Stimulated activated CD8-positive, alpha-beta memory T cell treated with anti-CD3 and anti-CD28 coated beads, Interleukin-15, amount 100 ng/mL, for 4 hours (primary cell): ENCODE measurements at regions not wholly inside any gene's neighbourhood (a gene's known extent, or its start where the extent isn't known, plus 50 kb on each side); places are given as distances from the start of the nearest gene placed in this dataset.
"Not testable (repeated sequence)": the region's sequence is repeated elsewhere in the genome, so short reads cannot be mapped to it uniquely, and the experiment has no call there.

Experiments used
- DNase-seq, 2 donors: peaks; one replicate each; pipeline ENCODE4 v3.0.0-alpha.2; 2020; ENCODE audit warnings: low read depth in 2 of 2

- no peak for DNase-seq
These were observed 87.1 kb upstream of the ZNF281 start for GRCh38 chr1:200496937-200497336.

DNA sequence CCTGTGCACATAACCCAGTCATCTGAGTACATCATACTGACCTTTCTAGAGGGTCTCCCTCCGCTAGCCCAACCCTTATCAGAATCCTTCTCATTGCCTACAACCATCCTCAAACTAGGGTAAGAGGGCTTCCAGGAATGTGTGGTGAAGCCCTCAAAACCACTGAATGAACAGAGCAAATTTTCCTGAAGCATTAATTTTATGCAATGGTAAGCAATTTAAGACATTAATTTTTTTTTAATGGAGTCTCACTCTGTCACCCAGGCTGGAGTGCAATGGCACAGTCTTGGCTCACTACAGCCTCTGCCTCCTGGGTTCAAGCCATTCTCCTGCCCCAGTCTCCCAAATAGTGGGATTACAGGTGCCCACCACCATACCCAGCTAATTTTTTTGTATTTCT is 86.1 kb upstream of the ZNF281 start:
- DNase-seq, result no peak

- DNase-seq, result no peak
These were observed 83.5 kb upstream of the ZNF281 start for GRCh38 chr1:200493344-200493743.

- no peak for DNase-seq
These were observed 81.3 kb upstream of the ZNF281 start for GRCh38 chr1:200491103-200491502.

- no peak for DNase-seq
These were observed 80.3 kb upstream of the ZNF281 start for GRCh38 chr1:200490183-200490582.

- DNase-seq, result peak in 1 of 2 donors; percentile 6
These were observed 78.7 kb upstream of the ZNF281 start for GRCh38 chr1:200488375-200489165.

DNA sequence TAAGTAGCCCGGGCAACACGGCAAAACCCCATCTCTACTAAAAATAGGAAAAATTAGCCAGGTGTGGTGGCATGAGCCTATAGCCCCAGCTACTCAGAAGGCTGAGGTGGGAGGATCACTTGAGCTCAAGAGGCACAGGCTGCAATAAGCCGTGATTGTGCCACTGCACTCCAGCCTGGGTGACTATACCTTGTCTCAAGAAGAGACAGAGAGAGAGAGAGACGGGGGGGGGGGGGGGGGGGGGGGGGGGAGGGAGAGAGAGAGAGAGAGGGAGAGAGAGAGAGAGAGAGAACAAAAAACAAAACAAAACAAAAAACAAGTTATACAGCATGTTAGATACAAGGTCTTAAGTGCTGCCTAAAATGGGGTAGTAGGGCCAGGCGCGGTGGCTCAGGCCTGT is 77.8 kb upstream of the ZNF281 start:
- no peak for DNase-seq

DNA sequence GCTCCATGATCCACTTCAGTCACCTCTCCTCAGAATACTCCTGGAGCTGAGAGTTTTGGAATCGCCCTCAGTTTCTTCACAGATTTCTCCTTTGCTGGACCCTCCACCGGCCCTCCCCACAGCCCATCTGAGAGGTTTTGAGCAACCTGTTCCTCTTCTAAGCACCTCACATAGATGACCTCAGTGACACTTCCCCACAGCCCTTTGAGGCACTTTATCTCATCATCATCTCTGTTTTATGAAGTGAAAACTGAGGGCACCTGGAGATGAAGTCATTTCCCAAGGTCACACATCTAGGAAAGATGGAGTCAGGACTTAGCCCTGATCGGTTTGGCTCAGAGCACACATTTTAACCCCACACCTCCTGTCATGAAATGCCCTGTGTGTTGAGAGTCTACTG is 76.8 kb upstream of the ZNF281 start:
- DNase-seq, result no peak

DNA sequence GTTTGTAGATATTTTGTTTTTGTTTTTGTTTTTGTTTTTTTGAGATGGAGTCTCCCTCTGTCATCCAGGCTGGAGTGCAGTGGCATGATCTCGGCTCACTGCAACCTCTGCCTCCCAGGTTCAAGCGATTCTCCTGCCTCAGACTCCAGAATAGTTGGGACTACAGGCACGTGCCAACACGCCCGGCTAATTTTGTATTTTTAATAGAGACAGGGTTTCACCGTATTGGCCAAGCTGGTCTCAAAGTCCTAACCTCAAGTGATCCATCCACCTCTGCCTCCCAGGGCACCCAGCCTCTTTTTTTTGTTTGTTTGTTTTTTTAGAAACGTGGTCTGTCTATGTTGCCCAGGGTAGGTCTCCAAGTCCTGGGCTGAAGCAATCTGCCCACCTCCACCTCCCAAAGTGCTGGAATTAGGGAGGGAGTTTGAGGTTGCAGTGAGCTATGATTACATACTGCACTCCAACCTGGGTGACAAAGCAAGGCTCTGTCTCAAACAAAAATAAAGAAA is 74.7 kb upstream of the ZNF281 start:
- not testable (repeated sequence) for DNase-seq

DNA sequence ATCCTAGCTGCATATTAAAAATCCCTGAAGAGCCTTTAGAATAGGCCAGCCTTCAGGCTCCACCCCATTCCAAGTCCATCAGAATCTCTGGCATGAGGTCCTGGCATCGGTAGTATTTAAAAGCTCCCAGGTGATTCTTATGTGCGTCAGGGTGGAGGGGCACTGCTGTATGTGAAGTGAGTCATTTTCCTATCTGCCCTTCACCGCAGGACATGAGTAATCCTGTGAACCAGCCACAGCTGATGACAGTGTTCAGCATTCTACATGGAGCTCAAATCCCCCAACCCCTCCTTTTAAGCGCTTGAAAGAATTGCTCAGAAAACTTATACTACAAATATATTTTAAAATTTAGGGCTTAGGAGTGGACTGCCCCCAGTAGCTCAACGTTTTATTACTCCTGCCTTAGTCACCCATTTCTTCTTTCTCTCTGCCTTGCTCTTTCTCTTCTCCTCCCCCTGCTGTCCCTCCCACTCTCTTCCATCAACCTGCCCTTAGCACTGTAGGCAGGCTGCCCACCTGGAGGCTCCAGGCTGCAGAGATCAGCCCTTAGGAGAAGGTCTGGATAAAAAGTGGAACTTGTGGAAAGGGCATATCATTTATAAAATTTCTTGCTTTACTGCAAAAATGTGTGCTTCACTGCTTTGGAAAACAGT is 73.8 kb upstream of the ZNF281 start:
- peak; percentile 10 to 16 for DNase-seq

DNA sequence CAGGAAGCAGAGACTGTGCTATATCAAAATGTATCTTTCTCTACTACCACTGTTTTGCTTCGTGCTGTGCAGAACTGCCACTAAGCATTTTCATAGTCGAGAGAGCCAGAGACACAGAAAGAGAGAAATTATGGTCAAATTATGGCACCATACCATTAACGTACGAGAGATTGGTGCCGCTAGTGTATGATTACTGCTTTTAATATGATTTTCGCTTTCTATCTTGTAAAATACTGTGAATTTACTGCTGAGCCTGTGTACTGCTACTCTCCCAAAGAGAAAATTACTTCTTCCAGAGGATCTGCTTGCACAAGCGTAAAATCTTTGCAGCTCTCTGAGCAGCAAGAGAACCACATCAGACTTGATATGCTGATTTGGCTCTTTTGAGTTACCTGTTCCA is 71.1 kb upstream of the ZNF281 start:
- DNase-seq, result no peak

DNA sequence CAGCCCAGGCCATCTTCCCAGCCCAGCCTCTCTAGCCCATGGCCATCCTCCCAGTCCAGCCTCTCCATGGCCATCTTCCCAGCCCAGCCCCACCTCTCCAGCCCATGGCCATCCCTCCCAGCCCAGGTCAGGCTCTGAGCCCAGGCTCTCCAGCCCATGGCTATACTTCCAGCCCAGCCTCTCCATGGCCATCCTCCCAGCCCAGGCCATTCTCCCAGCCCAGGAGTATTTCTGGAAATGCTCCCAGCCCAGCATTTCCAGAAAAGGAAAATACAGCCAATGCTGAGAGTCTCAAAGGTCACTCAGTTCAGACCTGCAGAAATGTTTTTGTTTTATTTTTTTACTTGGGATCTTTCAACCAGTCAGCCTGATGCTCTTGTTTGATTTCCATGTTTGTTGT is 70.0 kb upstream of the ZNF281 start:
- no peak for DNase-seq

DNA sequence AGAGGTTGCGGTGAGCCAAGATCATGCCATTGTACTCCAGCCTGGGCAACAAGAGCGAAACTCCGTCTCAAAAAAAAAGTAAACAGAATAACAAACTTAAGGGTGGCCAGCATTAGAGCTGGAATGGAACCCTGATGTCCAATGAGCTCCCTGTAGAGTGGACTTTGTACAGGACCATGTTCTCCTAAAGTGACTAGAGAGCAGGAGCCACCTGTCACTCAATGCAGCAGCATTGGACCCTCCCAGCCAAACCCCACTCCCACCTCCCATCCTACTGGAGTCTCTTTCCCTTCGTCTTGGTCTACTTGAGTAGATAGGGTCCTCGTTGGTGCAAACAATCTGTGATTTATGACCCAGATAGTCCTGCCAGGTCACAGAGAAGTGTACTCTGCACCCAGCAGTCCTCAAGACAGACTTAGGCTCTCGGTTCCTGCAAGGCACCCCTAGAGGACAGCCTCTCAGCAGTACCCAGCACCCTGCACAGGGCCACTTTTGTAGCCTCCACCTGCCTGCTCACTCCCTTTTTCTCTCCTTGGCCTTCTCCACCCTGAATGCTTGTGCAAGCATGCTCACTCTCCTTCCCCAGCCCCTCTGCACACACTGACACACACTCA is 69.2 kb upstream of the ZNF281 start:
- no peak for DNase-seq

- no peak for DNase-seq
These were observed 68.4 kb upstream of the ZNF281 start for GRCh38 chr1:200478239-200478623.

DNA sequence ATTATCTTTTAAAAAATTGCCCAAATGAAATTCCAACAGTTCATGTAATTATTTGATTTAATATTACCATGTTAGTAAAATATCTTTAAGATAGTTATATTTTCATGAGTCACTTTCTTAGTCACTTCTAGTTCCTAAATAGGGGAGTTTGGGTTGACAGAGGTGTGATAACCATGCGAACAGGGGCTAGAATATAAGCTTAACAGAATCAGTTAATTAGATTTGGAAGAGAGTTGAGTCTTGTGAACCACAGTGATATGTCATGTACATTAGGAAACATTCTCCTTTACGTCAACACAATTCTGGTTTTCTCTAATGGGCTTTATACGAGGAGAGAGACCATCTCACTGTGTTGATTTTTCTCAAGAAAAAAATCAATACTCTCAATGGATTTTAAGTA is 64.8 kb upstream of the ZNF281 start:
- no peak for DNase-seq

- DNase-seq, result no peak
These were observed 64.0 kb upstream of the ZNF281 start for GRCh38 chr1:200473698-200474371.

- no peak for DNase-seq
These were observed 61.9 kb upstream of the ZNF281 start for GRCh38 chr1:200471739-200472138.

DNA sequence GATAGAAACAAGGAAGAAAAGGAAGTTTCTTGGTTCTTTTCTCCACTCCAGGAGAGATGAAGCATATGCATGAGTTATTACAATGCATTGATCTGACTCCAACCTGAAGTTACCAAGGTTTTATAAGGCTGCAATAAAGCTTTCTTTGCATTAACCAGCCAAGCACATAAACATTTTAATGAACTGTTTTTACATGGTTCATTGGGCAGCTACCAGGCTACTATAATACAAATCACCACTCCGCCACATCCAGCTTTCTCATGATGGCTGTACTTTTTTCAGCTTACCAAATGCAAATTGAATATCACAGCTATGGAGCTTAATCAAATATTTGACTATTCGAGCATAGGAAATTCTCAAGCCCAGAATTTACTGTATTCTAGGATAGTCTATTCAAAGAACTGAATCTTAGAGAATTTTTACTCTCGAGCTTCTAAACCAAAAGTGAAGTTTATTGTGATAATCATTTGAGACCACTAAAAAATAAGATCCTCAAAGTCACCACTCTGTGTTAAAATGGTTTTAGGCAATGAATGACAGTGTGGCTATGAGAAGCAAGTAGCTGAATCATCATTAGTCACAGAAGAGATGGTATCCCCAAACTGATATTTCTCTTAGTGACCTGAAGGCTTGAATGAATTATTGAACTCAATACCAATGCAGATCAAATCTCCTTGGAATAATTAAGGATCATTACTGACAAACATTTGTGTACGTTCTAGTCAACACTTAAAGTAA is 58.6 kb upstream of the ZNF281 start:
- DNase-seq, result no peak

GRCh38 chr1:200464784-200465400 is 55.1 kb upstream of the ZNF281 start:
- no peak for DNase-seq
